ENCODE measurements at regions not wholly inside any gene's neighbourhood (a gene's known extent, or its start where the extent isn't known, plus 50 kb on each side); places are given as distances from the start of the nearest gene placed in this dataset.

GRCh38 chrY:10627116-10627515, 1099.4 kb downstream of the TSPY10 start:
- TF ChIP-seq CTCF (IDR thresholded peaks at IDR 0.05; ENCODE audit: low read depth, low read length, missing input control) (no peak), TAF1 (conservative IDR thresholded peaks at IDR 0.05) (no peak), SP1 (IDR thresholded peaks at IDR 0.05) (no peak), RXRA (IDR thresholded peaks at IDR 0.05) (no peak), MAX (IDR thresholded peaks at IDR 0.05) (no peak), FOXA2 (IDR thresholded peaks at IDR 0.05) (no peak), RAD21 (IDR thresholded peaks at IDR 0.05) (no peak), JUND (IDR thresholded peaks at IDR 0.05) (no peak), REST (IDR thresholded peaks at IDR 0.05) (no peak), HNF4A (conservative IDR thresholded peaks at IDR 0.05) (no peak), YY1 (IDR thresholded peaks at IDR 0.05) (no peak), FOXA1 (IDR thresholded peaks at IDR 0.05) (no peak), GABPA (IDR thresholded peaks at IDR 0.05 in 1 of 2, conservative IDR thresholded peaks at IDR 0.05 in 1 of 2) (no peak), EGR1 (IDR thresholded peaks at IDR 0.05; ENCODE audit: low read depth in 2 of 2) (no peak)
